HG02938 (cell line): ENCODE measurements at regions not wholly inside any gene's neighbourhood (a gene's known extent, or its start where the extent isn't known, plus 50 kb on each side); places are given as distances from the start of the nearest gene placed in this dataset.

Experiments used
- ATAC-seq: cut with Tn5 transposase; IDR thresholded peaks from one replicate; pipeline ENCODE4 v1.9.1; 2021; ENCODE audit warnings: mild to moderate bottlenecking, moderate library complexity; ENCODE audit not compliant: unreplicated experiment

DNA sequence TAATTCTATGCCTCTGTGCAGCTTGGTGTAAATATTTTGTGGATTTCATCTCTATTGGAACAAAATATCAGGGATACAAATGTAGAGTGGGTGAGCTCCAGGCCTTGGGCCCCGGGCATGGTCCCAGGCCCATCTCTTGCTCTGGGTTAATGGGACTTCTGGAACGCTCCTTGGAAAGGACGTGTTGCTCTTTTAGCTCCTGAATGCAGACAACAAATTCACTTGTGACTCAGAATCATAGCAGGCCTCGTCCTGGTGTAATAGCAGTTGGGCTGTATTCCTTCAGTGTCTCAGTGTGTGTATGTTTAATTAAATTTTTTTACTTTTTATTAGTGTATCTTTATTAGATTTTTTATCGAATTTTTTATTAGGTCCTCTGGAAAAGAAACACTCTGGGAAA lies 266.7 kb upstream of the C2CD4B start:
- ATAC-seq: no peak

DNA sequence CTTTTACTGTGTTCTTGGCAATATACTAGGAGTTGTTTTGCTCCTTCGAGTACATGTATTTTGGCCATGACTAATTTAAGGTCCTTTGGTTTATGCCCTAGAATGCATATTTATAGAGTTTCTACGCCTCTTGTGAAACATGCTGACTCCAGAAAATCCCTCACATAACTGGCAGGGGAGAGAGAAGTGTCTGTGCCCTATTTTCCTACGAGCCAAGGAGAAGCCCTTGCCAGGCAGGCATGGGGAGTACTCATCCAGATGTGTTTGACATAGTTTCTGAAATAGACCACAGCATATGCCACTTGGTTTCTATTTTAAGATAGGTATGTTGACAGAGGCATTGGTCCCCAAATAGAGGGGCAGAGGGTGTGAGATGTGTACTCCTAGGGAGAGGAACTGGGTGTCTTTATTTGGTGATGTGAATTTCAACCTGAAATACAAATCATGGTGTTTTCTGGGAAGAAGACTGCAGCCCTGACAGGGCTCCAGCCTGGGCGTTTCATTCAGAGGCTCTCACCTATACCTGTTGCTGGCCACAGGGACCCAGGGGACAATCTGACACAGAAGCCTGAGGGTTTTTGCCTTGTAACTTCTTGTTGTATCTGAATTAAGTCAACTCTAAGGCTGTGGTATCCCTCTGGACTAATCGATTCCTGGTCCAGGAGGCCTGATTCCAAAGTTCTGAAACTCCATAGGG lies 267.8 kb upstream of the C2CD4B start:
- no peak for ATAC-seq

DNA sequence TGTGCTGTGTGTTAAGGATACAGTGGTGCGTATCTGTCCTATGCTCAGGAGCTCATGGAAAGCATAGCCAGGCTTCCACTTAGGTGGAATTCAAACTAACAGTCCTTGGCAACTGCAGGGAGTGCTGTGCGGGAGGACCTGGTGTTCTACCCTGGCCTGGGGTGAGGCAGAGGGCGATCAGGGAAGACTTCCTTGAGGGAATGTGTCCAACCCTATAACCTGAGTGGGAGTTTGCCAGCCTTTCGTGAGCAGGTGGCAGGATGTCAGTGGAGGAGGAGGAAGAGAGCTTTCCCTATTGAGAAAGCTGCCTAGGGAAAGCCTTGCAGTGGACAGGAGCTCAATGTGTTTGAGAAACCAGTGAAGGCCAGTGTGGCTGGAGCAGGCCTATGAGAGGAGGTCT lies 271.1 kb upstream of the C2CD4B start:
- ATAC-seq: no peak

DNA sequence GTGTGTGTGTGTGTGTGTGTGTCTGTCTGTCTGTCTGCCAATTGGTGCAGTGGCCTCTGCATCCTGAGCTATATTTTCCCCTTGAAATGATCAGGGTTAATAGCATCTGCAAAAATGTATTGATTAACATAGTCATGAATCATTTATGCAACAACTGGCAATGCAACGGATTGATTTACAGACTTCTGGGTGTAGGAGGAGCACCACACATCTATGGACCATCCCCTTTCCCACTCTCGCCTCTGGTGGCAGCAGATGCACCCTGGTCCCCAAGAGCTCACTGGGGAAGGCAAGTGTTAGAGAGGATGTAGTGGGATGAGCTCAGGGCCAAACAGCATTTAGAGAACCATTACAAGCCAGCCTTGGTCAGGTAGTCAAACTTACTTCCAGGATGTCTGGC lies 272.7 kb upstream of the C2CD4B start:
- no peak for ATAC-seq

DNA sequence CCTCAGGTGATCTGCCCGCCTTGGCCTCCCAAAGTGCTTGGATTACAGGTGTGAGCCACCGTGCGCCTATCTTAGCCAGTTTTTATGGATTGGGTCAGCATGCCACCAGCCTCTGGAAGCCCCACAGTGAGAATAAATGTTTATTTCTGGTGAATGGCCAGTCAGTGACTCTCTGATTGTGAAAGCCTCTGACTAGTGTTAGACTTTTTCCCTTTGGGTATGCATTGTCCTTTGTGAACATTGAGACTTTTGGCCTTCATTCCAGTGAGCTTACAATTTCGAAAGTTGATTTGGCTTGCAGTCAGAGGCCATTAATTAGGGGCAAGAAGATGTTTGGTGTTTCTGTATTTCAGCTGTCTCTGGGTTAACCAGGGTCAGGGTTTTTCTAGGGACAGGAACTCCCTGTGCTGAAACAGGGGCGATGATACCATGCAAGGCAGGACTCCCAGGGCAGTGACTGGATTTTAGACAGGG lies 274.5 kb upstream of the C2CD4B start:
- no peak for ATAC-seq

DNA sequence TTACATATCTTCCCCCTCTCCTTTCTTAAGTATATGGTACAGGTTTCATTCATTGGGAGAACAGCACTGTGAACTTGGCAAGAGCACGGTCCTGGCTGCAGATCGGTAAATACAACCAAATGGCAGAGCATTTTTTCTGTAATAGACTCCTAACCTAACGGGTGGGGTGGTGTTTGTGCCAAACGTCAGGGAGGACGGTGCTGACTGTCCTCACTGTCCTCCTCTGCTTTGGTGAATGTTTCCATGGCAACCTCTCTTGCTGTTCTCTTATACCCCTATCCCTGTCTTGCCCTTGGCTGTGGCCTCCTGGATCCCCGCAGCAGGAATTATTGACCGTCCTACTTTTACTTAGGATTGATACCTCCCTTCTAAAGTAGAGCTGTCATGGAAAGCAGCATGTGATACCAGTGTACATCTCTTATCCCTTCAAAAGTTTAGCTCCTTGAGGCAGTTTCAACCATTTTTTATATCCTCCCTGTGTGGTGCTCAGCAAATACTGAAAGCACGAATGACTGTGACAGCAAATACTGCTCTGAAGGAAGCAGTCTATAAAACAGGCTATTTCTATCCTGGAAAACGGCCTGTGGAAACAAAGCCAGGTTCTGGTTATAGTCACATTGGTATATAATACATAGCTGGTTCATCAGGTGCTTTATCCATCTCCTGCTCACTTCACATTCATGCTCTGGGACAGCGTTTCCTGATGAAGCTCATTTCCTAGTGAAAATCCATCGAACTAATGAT lies 275.4 kb upstream of the C2CD4B start:
- ATAC-seq: no peak

DNA sequence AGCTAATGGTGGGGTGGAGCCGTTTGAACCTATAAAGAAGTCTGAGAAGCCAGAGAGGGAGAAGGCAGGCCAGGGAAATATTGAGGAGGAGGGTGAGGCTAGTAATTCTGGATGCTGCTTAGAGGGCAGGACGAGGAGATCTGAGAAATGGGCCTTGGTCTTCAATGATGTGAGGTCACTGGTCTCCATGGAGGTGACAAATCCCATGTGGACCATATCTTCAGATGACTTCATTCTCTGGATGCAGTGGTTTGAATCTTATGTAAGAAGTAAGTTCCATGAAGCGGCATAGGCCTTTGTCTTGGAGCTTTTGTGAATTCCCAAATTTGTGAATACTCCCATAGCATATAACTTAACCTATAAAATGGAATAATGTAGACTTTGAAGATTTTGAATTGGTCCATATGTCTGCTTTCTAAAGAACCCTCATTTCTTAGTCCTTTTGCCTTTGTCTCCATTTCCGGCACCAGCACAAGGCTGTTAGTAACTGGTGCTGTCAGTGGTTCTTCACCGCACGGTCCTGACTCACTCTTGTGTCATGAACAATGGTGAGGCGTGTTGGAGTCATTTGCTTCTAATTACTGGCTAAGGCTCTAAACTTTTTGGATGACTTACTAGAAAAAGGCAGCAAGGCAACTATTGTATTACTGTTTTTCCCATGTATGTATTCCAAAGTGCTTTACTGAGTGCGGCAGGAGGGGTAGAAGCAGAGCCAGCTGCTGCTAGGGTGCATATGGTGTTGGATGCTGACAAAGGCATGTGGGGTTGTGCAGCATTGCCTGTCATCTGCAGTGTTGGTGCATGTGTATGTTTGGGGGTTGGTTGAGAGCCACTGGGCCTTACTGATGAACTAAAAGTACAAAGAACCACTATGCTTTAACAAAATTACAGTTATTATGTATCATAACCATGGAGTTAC lies 279.3 kb upstream of the C2CD4B start:
- ATAC-seq: no peak

DNA sequence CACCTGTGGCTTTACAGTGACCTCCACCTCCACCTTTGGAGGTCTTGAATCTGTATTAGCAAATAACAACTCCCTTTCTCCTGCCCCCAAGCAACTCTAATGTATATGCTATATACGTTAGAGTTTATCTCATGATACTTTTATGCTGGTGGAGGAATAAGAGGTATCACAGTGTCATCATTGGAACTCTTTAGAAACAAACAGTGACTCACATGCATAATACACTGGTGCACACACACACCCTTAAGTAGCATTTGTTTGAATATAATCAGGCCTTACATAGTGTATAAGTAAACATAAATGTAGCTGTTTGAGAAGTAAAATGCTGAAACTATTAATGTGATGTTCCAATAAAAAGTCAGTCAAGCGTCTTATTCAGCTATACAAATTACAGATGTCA lies 280.2 kb upstream of the C2CD4B start:
- no peak for ATAC-seq

DNA sequence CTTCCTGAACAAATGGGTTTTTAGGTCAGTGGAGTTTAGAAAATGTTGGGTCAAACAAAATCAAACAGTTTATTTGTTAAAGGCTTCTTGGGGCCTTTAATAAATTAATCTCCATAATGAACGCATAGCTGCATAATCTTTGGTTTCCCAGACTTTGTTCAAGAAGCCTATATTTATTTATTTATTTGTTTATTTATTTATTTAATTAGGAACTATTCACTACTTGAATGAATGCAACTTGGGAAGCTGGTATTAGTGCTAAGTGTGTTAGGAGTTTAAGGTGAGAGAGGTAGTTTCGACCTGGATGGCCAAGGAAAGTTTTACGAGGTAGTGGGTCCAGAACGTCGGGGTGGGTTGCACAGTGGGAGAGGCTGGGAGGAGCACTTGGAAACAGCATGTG lies 281.9 kb upstream of the C2CD4B start:
- ATAC-seq: no peak

DNA sequence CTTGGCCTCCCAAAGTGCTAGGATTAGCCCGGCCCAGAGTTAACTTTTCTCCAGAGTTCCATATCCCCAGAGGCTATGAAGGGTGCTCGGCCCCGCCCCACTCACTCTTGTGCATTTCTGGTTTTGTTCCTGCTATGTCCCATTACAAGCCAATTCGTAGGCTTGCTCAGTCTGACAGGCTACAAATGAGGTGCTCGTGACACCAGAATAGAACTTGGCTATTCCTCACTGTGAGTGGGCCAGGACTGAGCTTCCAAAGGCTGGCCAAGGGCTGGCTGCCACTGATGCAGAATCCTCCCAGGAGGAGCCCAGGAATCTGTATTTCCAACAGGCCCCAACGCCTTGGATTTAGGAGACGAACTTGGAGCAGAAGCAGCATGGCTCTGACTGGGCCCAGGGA lies 282.7 kb upstream of the C2CD4B start:
- no peak for ATAC-seq

DNA sequence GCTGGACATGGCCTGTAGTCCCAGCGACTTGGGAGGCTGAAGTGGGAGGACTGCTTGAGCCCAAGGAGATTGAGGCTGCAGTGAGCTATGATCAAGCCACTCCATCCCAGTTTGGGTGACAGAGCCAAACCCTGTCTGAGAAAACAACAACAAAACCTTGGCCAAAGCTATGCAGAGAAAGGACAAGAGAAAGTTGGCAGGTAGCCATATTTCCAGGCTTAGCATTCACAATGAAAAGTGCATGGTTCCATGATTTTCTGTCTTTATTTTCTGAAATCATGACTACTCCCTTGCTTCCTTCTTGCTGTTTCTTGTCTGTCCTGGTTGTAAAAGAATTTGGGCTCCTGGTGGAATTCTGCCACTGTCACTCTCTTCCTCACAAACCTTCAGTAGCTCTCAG lies 284.6 kb upstream of the C2CD4B start:
- no peak for ATAC-seq

DNA sequence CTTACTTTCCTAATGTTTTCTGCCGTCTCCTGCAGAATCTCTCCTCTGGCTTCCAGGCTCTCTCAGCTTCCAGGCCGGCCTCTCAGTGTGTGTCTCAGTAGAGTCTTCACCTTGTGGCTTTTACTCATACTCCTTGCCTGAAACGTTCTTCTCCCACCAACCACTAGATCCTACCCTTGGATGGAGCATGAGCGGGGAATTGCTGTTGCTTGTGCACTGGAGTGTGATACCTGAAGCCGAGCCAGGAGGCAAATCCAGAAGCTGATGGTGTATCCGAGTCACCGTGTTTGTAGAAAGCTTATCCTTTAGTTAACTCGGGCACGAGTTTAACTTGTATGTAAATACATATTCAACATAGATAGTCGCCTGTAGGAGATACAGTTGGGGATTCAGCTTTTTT lies 285.0 kb upstream of the C2CD4B start:
- no peak for ATAC-seq

DNA sequence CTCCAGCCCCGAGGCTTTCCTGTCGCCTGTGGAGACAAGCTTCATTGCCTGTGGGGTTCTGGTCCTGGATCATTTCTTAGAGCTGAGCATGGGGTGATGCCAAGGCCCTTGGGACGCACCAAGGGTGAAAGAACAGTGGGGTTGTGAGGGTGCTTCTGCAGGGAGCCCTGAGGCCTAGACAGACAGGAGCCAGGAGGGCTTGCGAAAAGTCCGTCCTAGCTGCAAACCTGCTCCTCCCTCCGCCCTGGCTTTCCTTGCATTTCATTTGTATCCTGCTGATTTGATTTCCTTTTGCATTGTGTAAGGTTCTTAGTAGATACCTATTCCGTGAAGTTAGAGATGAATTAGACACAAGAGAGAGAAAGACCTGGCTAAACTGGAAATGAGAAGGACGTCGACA lies 286.9 kb upstream of the C2CD4B start:
- no peak for ATAC-seq

DNA sequence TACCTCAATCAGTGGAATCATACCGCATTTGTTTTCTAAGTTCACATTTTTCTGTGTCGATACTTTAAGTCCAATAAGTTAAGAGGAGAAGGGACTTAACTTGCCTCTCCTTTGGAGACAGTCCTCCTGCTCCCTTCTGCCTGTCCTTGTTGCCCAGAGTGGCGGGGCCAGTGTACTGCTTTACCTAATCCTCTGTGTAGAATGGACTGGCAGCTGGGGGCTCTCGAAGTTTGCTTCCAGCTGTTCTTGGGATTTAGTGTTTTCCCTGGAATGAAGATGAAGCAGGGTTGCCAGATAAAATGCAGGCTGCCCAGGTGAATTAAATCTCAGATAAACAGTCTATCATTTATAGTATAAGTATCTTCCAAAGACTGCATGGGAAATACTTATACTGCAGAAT lies 287.6 kb upstream of the C2CD4B start:
- ATAC-seq: no peak

DNA sequence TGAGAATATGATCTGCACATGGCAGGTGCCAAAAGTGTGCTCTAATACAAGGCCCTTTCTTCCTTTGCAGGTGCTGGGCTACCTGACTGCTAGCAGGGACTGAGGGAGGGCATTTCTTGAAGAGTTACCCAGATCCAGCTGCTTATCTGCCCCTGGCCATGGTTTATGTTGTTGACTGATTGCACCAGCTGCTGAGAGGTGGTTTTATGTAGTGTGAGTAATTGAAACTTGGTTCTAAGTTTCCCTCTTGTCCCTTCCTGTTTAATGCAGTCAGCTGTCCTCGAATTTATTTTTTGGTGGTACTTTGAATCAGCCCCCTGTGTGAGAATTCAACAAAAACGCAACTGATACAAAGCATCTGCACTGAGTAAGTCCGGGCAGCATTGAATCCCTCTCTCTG lies 288.3 kb upstream of the C2CD4B start:
- no peak for ATAC-seq

DNA sequence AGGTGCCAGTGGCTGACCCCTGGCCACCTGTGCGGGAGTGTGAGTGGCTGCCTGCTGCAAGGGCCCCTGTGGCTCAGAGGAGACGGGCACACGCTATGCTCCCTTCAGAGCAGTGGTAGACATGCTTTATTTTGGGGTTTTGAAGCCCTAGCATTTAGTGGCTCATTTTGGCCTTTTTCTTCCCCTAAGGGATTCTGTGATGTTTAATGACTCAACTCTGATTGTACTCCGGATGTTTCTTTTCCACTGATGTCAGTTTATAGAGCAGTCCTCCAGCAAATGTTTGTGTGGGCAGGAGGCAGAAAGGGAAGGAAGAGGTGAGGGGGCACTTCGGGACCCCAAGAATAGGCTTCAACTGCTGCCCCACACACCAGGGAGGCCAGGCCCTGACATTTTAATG lies 288.9 kb upstream of the C2CD4B start:
- ATAC-seq: no peak

DNA sequence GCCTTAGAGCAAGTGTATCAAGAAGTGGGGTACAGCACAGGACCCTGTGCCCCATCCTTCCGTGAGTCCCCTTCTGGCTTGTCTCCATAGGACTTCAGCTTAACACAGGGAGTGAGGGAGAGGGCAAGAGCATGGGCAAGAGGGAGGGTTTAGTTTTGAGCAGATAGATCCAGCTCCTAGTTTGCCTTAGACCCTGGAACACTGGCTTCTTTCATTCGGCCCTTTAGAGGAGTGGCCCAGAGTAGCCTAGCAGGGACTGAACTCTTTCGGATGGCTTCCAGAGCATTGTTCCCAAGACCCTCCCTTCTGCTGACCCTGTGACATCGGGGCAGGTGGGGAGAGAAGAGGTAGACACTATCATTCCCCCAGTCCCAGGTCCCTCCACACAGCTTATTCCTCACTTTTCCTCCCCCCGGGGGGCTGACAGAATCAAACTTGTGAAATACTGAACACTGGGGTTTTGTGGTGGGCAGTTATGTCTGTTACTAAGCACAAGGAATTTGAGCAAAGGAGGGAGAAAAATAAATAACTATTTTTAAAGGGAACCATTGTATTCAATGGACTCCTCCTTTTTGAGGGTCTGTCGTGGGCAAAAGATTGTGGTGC lies 289.6 kb upstream of the C2CD4B start:
- no peak for ATAC-seq

DNA sequence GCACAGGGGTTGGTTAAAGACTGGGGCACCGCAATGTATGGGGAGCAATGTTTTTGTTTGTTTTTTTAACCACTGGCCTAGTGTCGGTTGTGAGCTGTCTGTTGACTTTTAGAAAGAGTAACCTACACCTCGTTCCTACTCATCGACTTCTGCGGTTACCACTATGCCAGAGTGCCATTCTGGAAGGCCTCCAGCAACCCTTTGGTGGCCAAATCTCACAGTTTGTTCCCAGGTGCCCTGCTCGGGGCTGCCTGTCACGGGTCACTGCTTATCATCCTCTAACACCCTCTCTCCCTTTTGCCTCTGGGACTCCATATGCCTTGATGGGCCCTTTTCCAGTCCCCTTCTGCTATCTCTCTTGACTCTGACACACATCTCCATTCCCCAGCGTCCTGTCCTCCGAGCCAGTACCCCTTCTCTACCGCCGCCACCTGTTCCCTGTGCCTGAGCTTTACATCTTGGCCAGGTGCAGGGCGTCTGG lies 290.4 kb upstream of the C2CD4B start:
- no peak for ATAC-seq

DNA sequence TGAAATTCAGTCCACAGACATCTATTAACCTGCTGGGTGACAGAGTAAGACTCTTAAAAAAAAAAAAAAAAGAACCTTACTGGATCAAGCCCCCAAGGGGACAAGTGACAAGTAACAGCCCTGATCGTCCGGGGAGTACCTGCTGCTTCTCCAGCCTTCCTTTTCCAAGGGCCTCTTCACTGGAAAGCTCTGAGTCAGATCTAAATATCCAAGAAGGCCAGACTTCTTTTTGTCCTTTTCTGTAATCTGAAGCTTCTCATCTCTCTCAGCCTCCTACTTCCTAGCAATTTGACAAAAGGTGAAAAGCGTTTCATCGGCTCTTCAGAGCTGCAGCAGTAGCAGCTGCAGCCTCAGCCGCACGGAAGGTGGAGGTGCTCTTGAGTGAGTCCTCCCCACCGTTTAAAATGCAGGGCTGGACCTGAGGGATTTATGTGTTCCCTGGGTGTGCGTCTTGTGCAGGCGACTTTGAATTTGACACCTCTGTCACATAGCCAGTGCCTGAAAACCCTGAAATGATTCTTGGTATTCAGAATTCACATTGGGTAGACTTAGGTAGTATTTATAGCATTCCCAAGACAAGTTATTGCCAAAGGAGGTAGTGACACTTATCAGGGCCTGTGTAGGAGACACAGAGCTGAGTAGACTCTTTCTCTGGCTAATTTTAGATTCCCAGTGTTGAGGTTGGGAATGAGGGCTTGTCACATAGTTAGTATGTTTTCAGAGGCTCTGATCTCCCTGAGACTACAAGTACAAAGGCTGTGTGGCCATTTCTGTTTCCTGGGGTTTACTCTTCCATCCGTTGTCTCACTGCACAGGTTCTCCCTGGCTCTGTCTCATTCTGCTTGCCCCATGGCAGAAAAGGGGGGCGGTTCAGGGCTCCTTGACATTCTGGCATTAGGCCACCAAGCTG lies 291.2 kb upstream of the C2CD4B start:
- no peak for ATAC-seq

DNA sequence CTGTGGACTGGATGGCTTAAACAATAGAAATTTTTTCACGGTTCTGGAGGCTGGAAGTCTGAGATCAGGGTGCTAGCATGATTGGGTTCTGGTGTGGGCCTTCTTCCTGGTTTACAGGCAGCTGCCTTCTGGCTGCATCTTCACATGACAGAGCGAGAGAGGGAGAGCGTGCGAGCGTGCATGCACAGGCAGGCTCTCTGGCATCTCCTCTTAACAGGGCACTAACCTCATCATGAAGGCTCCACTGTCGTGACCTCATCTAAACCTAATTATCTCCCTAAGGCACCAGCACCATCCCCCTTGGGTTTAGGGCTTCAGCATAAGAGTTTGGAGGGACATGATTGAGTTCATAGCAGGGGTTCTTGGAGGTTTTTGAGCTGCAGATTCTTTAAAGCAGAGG lies 292.0 kb upstream of the C2CD4B start:
- ATAC-seq: no peak
